Endothelial cell of umbilical vein (primary cell): ENCODE measurements at regions not wholly inside any gene's neighbourhood (a gene's known extent, or its start where the extent isn't known, plus 50 kb on each side); places are given as distances from the start of the nearest gene placed in this dataset.

Experiments used
- BruUV-seq: library from RNA; stranded (reverse); fragments of 400-500 nt; replicated peaks from 2 replicates; lab custom pipeline; 2021; lab: Mats Ljungman, UMichigan
- CTCF ChIA-PET: fragments of 300-600, 350-600 bp; sonication (Branson Sonifier 250); formaldehyde crosslinking; loops from one replicate; lab custom pipeline; 2021; ENCODE audit warnings: antibody characterized with exemption, inconsistent platforms; lab: Charles Lee
- POLR2A ChIA-PET: fragments of 300-600, 350-600 bp; sonication (Branson Sonifier 250); formaldehyde crosslinking; loops from one replicate; lab custom pipeline; 2021; ENCODE audit warnings: antibody characterized with exemption, inconsistent platforms; lab: Charles Lee
- DNase-seq: peaks from one replicate; pipeline ENCODE4 v3.0.0-alpha.2; 2011; ENCODE audit warnings: low read depth, low spot score
- FAIRE-seq: peaks from 2 replicates; lab custom pipeline; 2011; peaks lifted over from hg19 to GRCh38; lab: Jason Lieb, UNC
- H2AFZ ChIP-seq: 2 replicates; pipeline ENCODE4 v1.6.0; 2012; ENCODE audit warnings: low read depth, low read length, control low read depth, inconsistent platforms
- H3K27ac ChIP-seq: 2 replicates; pipeline ENCODE4 v1.5.1; 2011; ENCODE audit warnings: low read depth, mild to moderate bottlenecking, control low read depth, low read length, moderate library complexity; ENCODE audit not compliant: insufficient read depth
- H3K27me3 ChIP-seq, 2 experiments: 2 replicates each; pipeline versions ENCODE4 v1.6.0 to v1.6.1; 2011; ENCODE audit warnings: low read length in 2 of 2, mixed read lengths in 1 of 2; ENCODE audit not compliant: control insufficient read depth in 2 of 2, insufficient read depth in 2 of 2
- H3K36me3 ChIP-seq, 2 experiments: 2 replicates in 1 of 2; 3 replicates in 1 of 2; pipeline ENCODE4 v1.5.1; 2011; ENCODE audit warnings: low read length in 2 of 2, mild to moderate bottlenecking in 1 of 2, moderate library complexity in 1 of 2; ENCODE audit not compliant: control insufficient read depth in 2 of 2, insufficient read depth in 2 of 2; ENCODE audit errors: extremely low read depth in 1 of 2
- H3K4me1 ChIP-seq: 3 replicates; pipeline ENCODE4 v1.5.1; 2011; ENCODE audit warnings: mild to moderate bottlenecking, low read length; ENCODE audit not compliant: control insufficient read depth, insufficient read depth; ENCODE audit errors: extremely low read depth
- H3K4me2 ChIP-seq: 2 replicates; pipeline ENCODE4 v1.6.1; 2011; ENCODE audit warnings: low read length, control low read depth, mixed read lengths; ENCODE audit not compliant: insufficient read depth
- H3K4me3 ChIP-seq, 3 experiments: fragments of 200-600 bp in 1 of 3; sonication (generic), shearing (Covaris generic) in 1 of 3; replicated peaks in 1 of 3; 2 replicates each; pipeline ENCODE4 v1.5.1; 2011 to 2016; ENCODE audit warnings: control low read depth in 3 of 3, low read length in 3 of 3, mild to moderate bottlenecking in 2 of 3, inconsistent platforms in 1 of 3, low read depth in 1 of 3, moderate library complexity in 1 of 3; ENCODE audit not compliant: insufficient read depth in 1 of 3
- H3K79me2 ChIP-seq: 2 replicates; pipeline ENCODE4 v1.6.0; 2012; ENCODE audit warnings: low read length, inconsistent platforms; ENCODE audit not compliant: control insufficient read depth, insufficient read depth
- H3K9ac ChIP-seq: replicated peaks from 2 replicates; pipeline ENCODE3; 2011; ENCODE audit warnings: low read length, control low read depth; ENCODE audit not compliant: insufficient read depth; ENCODE audit errors: extremely low read depth
- H3K9me1 ChIP-seq: replicated peaks from 3 replicates; pipeline ENCODE4 v1.6.0; 2011; ENCODE audit warnings: mild to moderate bottlenecking, low read length; ENCODE audit not compliant: control insufficient read depth, insufficient read depth; ENCODE audit errors: extremely low read depth
- H3K9me3 ChIP-seq: replicated peaks from 2 replicates; pipeline ENCODE4 v1.5.1; 2012; ENCODE audit warnings: low read length, inconsistent platforms; ENCODE audit not compliant: control insufficient read depth, insufficient read depth
- H4K20me1 ChIP-seq: replicated peaks from 2 replicates; pipeline ENCODE3; 2011; ENCODE audit warnings: mild to moderate bottlenecking, low read length; ENCODE audit not compliant: control insufficient read depth, insufficient read depth; ENCODE audit errors: extremely low read depth
- CTCF ChIP-seq, 2 donors: IDR thresholded peaks; 1 replicate in 1 of 2; 2 replicates in 1 of 2; pipeline ENCODE4 v1.5.1; 2011; ENCODE audit warnings: low read length in 2 of 2, mild to moderate bottlenecking in 2 of 2, moderate library complexity in 2 of 2, control low read depth in 1 of 2, inconsistent platforms in 1 of 2, low read depth in 1 of 2; ENCODE audit not compliant: insufficient read depth in 1 of 2; ENCODE audit errors: extremely low read depth in 1 of 2
- EZH2 ChIP-seq: IDR thresholded peaks from 2 replicates; pipeline ENCODE4 v1.6.1; 2012; ENCODE audit warnings: borderline replicate concordance, low read depth, mild to moderate bottlenecking, moderate library complexity, low read length, inconsistent platforms; ENCODE audit not compliant: severe bottlenecking
- FOS ChIP-seq: IDR thresholded peaks from 2 replicates; pipeline ENCODE4 v1.6.1; 2011; ENCODE audit warnings: mild to moderate bottlenecking, low read length, moderate library complexity, borderline replicate concordance; ENCODE audit not compliant: insufficient read depth
- GATA2 ChIP-seq: IDR thresholded peaks from 2 replicates; pipeline ENCODE4 v1.7.0; 2011; ENCODE audit warnings: low read depth, mild to moderate bottlenecking, moderate library complexity, mixed read lengths, low read length; ENCODE audit not compliant: insufficient read length, insufficient read depth
- JUN ChIP-seq: IDR thresholded peaks from 2 replicates; pipeline ENCODE4 v1.6.1; 2011; ENCODE audit warnings: borderline replicate concordance, low read depth; ENCODE audit not compliant: insufficient read length, insufficient read depth
- MAX ChIP-seq: IDR thresholded peaks from 2 replicates; pipeline ENCODE4 v1.6.1; 2011; ENCODE audit not compliant: insufficient read depth, insufficient read length
- MYC ChIP-seq: IDR thresholded peaks from one replicate; pipeline ENCODE4 v1.6.1; 2011; ENCODE audit warnings: mild to moderate bottlenecking, low read depth, low read length
- POLR2A ChIP-seq: IDR thresholded peaks from 2 replicates; pipeline ENCODE4 v1.6.1; 2012; ENCODE audit warnings: low read depth, mild to moderate bottlenecking, control low read depth, low read length
- POLR2AphosphoS5 ChIP-seq: IDR thresholded peaks from 2 replicates; pipeline ENCODE4 v1.6.1; 2012; ENCODE audit warnings: low read depth, mild to moderate bottlenecking, control low read depth, low read length, moderate library complexity; ENCODE audit not compliant: insufficient read depth
- dilution Hi-C: fragments of 300-500 bp; cut with MboI; formaldehyde crosslinking; loops from one replicate; pipeline ENCODE4 v1.15.0; 2019; ENCODE audit warnings: low sequenced_read_pairs; ENCODE audit not compliant: extremely low pct_ligation_motif_present
- intact Hi-C: fragments of 100-400 bp; cut with micrococcal nuclease; formaldehyde crosslinking; loops from one replicate; pipeline ENCODE4 v1.10.0; 2022

DNA sequence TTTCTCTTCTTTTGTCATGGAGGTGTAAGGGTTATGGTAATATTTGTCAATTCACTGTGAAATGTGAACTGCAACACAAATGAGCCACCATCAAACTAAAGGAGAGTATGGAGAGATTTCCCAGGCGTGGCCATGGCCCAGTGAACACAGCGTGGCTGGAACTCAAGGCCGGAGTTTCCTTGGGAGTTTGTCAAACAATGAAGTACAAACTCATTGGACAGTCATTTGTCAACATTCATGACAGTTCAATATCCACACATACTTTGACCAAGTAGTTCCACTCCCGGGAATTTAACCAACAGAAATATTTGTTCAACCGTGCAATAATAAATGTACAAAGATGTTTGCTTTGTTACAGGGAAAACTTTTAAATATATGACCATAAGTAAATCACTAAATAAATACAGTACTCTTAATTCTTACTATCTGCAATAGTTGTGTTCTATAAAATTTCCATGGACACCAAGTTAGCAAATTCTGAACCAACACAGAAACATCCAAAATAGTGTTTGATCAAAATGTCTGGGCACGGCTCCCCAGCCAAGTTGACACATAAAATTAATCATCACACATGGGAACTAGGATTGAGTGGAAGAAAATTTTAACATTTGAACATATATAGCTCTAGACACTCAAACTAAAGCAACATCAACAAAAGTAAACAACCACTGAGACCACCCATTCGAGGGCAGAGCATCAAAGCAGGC is 87.1 kb downstream of the DIRAS2 start:
- Histone ChIP-seq H3K9me1 (no peaks in the 10 kb centered on the region), H4K20me1 (no peaks in the 10 kb centered on the region), H3K79me2 (no peaks in the 10 kb centered on the region), H3K36me3 (no peaks in the 10 kb centered on the region), H3K27ac (no peak overlapping the region), H3K9me3 (no peaks in the 10 kb centered on the region), H3K27me3 (no peaks in the 10 kb centered on the region), H3K4me3 (no peak overlapping the region), H3K4me1 (no peaks in the 10 kb centered on the region), H3K9ac (no peak overlapping the region), H2AFZ (no peak overlapping the region), H3K4me2 (no peak overlapping the region)
- intact Hi-C loops: no loop called here
- BruUV-seq: no TSS peak
- dilution Hi-C loops: no loop called here
- ChIA-PET CTCF (no interaction called here), POLR2A (no interaction called here)
- FAIRE-seq: no peak
- TF ChIP-seq CTCF (IDR thresholded peaks at IDR 0.05; ENCODE audit: extremely low read depth in 1 of 2, insufficient read depth in 1 of 2, low read depth in 1 of 2, low read length in 2 of 2) (no peak), MAX (no peak), POLR2AphosphoS5 (no peak), GATA2 (no peak), JUN (no peak), MYC (no peak), EZH2 (no peak), POLR2A (no peak), FOS (no peak)
- no peak for DNase-seq
